ENCODE measurements at regions not wholly inside any gene's neighbourhood (a gene's known extent, or its start where the extent isn't known, plus 50 kb on each side); places are given as distances from the start of the nearest gene placed in this dataset.

DNA sequence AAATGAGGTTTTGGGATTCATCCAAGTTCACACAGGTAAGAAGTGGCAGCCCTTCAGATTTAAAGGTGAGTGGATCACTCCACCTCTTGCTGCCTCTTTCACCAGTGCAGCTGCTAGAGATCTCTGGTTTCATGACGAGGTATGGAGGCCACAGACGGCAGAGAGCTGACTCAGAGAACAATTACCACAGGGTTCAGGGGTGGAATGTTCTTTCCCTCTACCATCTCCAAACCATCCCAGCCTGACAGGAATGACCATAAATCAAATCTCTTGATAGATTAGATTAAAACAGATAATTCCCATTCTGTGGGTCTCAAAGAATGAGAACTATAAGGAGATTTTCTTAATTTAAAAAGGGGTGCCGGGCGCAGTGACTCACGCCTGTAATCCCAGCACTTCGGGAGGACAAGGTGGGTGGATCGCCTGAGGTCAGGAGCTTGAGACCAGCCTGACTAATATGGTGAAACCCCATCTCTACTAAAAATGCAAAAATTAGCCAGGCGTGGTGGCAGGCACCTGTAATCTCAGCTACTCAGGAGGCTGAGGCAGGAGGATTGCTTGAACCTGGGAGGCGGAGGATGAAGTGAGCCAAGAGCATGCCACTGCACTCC, 174.2 kb upstream of the ATP11B start:
- DNase-seq = peak; percentile 69 to 95
- no peak overlapping the region for H3K4me3 ChIP-seq
- TF ChIP-seq EZH2 (IDR thresholded peaks at IDR 0.05; ENCODE audit: low read depth) (no peak), CTCF (conservative IDR thresholded peaks at IDR 0.05) (no peak)
- no TSS peak for BruUV-seq (replicated peaks)
- peaks cover 19% of the 10 kb centered on the region for H3F3A ChIP-seq (ENCODE audit: insufficient read depth, low read depth)
- H3K36me3 ChIP-seq (ENCODE audit: low read depth) = no peaks in the 10 kb centered on the region
- H3K9me2 ChIP-seq (ENCODE audit: insufficient read depth) = no peaks in the 10 kb centered on the region
- H3K4me1 ChIP-seq (replicated peaks; ENCODE audit: insufficient read depth) = peaks cover 14% of the 10 kb centered on the region
- H3K9me3 ChIP-seq (ENCODE audit: insufficient read depth, low read depth) = no peaks in the 10 kb centered on the region
- ChIA-PET CTCF (interaction anchor here (0.5 to 0.6 kb wide), 2 partner anchors 902 to 1649 kb away, joined by 6 to 8 read pairs; no protein-coding TSS in a partner anchor), POLR2A (ENCODE audit: unreplicated experiment) (interaction anchor here (0.6 kb wide), 1 partner anchor 873 kb away, joined by 5 read pairs; no protein-coding TSS in a partner anchor)
- no peaks in the 10 kb centered on the region for H3K79me2 ChIP-seq (ENCODE audit: low read depth)
- intact Hi-C loops (cut with micrococcal nuclease; ENCODE audit: unreplicated experiment) = loop anchor here (1.0 to 10.0 kb wide), 13 partner anchors 64 to 1814 kb away; no protein-coding TSS in a partner anchor
- no peak overlapping the region for H2AFZ ChIP-seq
- no peaks in the 10 kb centered on the region for H3K27me3 ChIP-seq (ENCODE audit: insufficient read depth, low read depth)
- H3K4me2 ChIP-seq = peak overlapping the region; percentile 15
- H3K27ac ChIP-seq = peak overlapping the region; percentile 68
- H4K20me1 ChIP-seq (ENCODE audit: insufficient read depth) = no peaks in the 10 kb centered on the region

GRCh38 chr3:182620723-182621434, 172.4 kb upstream of the ATP11B start:
- Histone ChIP-seq H3K4me1 (replicated peaks; ENCODE audit: insufficient read depth) (peaks cover 14% of the 10 kb centered on the region), H2AFZ (no peak overlapping the region), H3K4me2 (no peak overlapping the region), H3K9me3 (ENCODE audit: insufficient read depth, low read depth) (no peaks in the 10 kb centered on the region; the same call in 1 of the 2 replicates), H4K20me1 (ENCODE audit: insufficient read depth) (no peaks in the 10 kb centered on the region), H3K4me3 (no peak overlapping the region), H3K36me3 (ENCODE audit: low read depth) (no peaks in the 10 kb centered on the region), H3K79me2 (ENCODE audit: low read depth) (no peaks in the 10 kb centered on the region), H3K27me3 (ENCODE audit: insufficient read depth, low read depth) (no peaks in the 10 kb centered on the region), H3K27ac (no peak overlapping the region), H3F3A (ENCODE audit: insufficient read depth, low read depth) (peaks cover 19% of the 10 kb centered on the region), H3K9me2 (ENCODE audit: insufficient read depth) (no peaks in the 10 kb centered on the region)
- ChIA-PET POLR2A (ENCODE audit: unreplicated experiment) (interaction anchor here (0.5 to 0.6 kb wide), 2 partner anchors 1053 to 1935 kb away, joined by 3 to 4 read pairs; no protein-coding TSS in a partner anchor), CTCF (interaction anchor here (0.6 kb wide), 2 partner anchors 90 to 1834 kb away, joined by 10 to 11 read pairs; no protein-coding TSS in a partner anchor)
- no peak for DNase-seq
- intact Hi-C loops (cut with micrococcal nuclease; ENCODE audit: unreplicated experiment) = no loop called here
- TF ChIP-seq EZH2 (IDR thresholded peaks at IDR 0.05; ENCODE audit: low read depth) (no peak), CTCF (conservative IDR thresholded peaks at IDR 0.05) (no peak)
- no TSS peak for BruUV-seq (replicated peaks)

DNA sequence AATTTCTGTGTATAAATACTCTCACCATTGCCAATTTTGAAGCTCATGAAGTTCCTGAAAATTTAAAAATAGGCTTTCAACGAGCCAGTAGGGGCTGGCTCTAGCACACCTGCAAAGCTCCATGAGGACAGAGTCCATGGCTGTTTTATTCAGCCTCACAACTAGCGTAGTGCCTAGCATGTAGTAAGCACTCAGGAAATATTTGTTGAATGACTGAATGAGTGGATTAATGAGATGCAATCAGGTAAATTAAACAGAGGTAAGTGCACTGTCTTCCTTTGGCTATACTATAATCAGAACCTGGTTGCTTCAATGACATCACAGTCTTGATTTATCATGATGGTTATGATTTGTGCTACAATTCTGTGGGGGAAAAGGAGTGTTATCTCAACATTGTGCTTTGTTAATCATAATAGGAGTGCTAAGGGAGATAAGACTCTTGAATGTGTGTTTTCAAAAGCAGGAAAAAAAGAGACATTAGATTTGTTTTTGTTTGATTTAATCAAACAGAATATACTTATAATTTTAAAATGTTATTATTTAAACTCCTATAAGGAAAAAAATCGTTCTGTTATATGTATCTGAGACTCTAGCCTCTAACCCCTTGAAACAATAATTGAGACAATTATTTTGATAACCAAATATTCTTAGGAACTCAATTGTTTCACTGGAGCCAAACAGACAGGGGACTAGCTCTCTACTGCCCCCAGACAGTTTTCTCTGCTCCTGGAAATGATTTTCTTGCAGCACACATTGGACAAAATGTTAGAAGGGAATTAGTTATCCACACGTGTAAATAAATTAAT, 171.7 kb upstream of the ATP11B start:
- no peak overlapping the region for H3K4me3 ChIP-seq
- ChIA-PET POLR2A (ENCODE audit: unreplicated experiment) (interaction anchor here (0.5 to 0.7 kb wide), 2 partner anchors 380 to 1936 kb away, joined by 3 to 5 read pairs; no protein-coding TSS in a partner anchor), CTCF (interaction anchor here (0.6 to 1.2 kb wide), 4 partner anchors 89 to 1835 kb away, joined by 4 to 11 read pairs (median 7); no protein-coding TSS in a partner anchor)
- TF ChIP-seq CTCF (conservative IDR thresholded peaks at IDR 0.05) = peak; percentile 53
- TF ChIP-seq EZH2 (IDR thresholded peaks at IDR 0.05; ENCODE audit: low read depth) = no peak
- H3F3A ChIP-seq (ENCODE audit: insufficient read depth, low read depth) = peaks cover 19% of the 10 kb centered on the region
- DNase-seq = no peak
- peaks cover 14% of the 10 kb centered on the region for H3K4me1 ChIP-seq (replicated peaks; ENCODE audit: insufficient read depth)
- H3K27me3 ChIP-seq (ENCODE audit: insufficient read depth, low read depth) = no peaks in the 10 kb centered on the region
- BruUV-seq (replicated peaks) = no TSS peak
- H4K20me1 ChIP-seq (ENCODE audit: insufficient read depth) = no peaks in the 10 kb centered on the region
- H3K79me2 ChIP-seq (ENCODE audit: low read depth) = no peaks in the 10 kb centered on the region
- no peaks in the 10 kb centered on the region; the same call in 1 of the 2 replicates for H3K9me3 ChIP-seq (ENCODE audit: insufficient read depth, low read depth)
- no peaks in the 10 kb centered on the region for H3K36me3 ChIP-seq (ENCODE audit: low read depth)
- no peak overlapping the region for H2AFZ ChIP-seq
- H3K27ac ChIP-seq = no peak overlapping the region
- H3K4me2 ChIP-seq = no peak overlapping the region
- intact Hi-C loops (cut with micrococcal nuclease; ENCODE audit: unreplicated experiment) = no loop called here
- no peaks in the 10 kb centered on the region for H3K9me2 ChIP-seq (ENCODE audit: insufficient read depth)

Data from PC-9 (cell line).